A172 (cell line): ENCODE measurements at regions not wholly inside any gene's neighbourhood (a gene's known extent, or its start where the extent isn't known, plus 50 kb on each side); places are given as distances from the start of the nearest gene placed in this dataset.

Experiments used
- DNase-seq: peaks from one replicate; pipeline ENCODE4 v3.0.0-alpha.2; 2015; ENCODE audit warnings: low spot score

DNA sequence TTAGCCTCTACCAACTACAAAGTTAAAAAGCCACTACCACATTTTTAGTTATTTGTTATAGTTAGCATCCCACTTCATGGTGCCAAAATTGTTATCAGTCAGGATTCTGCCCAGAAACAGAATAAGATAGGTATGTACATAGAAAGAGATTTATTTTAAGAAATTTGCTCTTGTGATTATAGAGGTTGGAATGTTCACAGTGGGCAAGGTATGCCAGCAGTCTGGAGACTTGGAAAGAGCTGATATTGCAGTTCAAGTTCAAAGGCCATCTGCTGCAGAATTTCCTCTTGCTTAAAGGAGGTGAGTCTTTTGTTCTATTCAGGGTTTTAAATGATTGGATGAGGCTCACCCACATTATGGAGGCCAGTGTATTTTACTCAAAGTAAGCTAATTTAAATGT lies 143.8 kb upstream of the POU1F1 start:
- DNase-seq = no peak

DNA sequence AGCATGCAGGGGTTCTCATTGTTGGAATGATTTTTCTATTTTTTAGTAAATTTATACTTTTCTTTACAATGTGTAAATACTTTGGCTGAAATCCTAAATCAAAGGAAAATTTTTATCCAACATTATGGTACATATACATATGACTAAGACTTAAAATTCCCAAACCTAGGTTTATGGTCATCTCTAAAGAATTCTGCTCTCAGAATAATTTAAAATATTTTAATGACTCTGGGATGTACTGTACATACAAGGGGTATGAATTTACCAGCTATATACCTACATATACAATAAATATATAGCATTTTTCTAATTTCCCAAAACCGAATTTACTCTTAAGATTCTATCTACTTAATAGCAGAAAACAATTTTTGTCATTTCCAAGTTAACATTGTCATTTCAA lies 137.9 kb upstream of the POU1F1 start:
- DNase-seq = no peak

DNA sequence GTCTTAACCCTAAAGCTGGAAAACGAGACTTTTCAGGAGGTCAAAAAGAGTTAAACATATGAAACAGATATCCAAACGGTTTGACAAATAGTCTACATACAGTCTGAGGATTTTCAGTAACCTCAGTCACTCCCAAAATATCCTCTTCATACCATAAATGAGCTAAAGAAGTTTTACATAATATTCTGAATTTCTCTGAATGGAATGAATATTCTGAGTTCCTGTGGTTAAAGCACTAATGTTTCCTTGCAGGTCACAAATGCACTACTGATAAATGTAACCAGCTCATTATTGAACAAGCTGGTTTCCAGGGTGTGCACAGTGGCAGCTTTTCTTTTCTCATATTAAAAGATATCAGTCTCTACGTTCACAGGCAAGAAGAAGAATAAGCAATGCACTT lies 137.4 kb upstream of the POU1F1 start:
- no peak for DNase-seq

DNA sequence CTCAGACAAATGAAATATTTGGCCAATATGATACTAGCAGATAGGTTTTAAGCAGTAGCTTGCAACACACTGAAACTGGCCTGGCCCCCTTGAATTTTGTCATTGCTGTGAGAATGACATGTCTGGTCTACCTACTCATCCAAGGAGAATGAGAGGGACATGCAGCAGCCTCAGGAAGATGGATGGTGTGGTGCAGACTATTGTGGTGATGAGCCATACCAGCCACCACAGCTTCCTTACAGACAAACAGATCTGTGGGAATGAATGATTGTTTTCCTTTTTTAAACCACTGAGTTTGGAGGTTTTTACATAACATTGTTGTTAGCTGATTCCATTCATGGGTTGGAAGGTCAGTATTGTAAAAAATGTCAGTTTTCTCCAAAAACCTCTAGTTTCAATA lies 133.7 kb upstream of the POU1F1 start:
- DNase-seq = peak; percentile 38

DNA sequence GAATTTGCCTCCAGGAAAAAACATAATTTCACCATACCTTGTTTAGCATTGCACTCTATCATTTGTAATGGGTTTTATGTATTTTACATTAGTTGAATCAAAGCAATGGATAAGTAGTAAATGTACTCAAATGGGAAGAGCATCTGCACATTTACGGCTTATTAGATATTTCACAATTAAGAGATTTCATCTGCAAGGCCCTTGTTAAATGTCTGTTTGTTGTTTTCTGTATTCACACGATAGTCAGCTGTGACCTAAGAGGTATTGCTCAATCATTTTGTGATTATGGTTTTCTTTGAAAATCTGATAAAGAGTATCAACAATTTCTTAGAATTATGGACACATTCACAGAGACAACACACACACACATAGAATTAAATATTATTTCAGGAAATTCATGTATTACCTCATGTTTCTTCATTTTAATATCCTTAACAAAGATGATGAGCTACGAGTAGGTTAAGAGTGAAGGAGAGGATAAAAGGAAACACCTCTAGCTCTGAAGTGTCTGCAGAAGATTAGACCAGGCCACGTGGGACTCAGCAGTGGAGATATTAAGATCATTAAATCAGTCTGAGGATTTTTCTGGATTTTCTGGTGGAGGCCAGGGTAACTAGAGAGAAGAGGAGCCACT lies 121.9 kb upstream of the POU1F1 start:
- DNase-seq = no peak

DNA sequence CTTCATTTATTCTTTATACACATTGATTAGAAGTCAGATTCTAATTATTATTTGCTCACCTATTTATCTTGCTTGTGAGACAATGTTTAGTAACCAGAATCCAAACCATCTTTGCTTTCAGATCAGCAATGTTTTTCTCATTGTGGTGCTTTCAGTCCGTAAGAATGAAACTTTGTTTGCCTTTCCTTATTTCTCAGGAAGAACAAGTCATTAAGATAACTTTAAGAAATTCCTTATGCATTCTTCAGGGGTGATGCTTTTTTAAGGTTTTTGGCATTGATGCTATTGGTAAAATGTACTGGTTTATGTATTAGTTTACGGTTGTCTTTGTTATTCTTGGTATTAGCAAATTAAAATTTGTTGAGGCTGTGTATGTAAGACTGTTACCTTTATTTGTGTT lies 120.8 kb upstream of the POU1F1 start:
- DNase-seq = peak; percentile 10

DNA sequence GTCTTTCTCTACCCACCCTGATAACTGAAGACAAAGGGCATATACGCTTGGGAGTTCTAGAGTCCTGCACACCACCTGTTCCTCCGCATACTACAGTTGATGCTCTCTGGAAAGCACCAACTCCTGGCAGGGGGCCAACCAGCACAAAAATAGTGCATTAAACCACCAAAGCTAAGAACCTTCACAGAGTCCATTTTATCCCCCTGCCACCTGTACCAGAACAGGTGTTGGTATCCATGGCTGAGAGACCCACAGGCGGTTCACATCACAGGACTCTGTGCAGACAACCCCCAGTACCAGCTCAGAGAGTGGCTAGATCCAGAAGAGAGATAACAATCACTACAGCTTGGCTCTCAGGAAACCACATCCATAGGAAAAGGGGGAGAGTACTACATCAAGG lies 114.4 kb upstream of the POU1F1 start:
- DNase-seq = no peak

DNA sequence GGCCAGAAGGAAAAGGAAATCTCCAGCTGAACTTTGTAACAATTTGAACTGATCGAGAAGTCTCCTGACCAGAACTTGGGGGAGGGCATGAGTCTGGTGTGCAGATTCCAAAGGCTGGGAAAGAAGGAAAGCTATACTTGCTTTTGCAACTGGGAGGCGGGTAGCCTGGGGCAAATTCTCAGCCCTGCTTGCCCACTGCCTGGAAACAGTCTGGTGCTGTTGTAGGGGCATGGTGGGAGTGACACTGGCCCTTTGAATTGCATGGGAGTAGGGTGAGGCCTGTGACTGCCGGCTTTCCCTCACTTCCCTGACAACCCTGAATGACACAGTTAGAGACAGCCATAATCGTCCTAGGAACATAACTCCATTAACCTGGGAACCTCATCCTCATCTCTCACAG lies 114.0 kb upstream of the POU1F1 start:
- no peak for DNase-seq

DNA sequence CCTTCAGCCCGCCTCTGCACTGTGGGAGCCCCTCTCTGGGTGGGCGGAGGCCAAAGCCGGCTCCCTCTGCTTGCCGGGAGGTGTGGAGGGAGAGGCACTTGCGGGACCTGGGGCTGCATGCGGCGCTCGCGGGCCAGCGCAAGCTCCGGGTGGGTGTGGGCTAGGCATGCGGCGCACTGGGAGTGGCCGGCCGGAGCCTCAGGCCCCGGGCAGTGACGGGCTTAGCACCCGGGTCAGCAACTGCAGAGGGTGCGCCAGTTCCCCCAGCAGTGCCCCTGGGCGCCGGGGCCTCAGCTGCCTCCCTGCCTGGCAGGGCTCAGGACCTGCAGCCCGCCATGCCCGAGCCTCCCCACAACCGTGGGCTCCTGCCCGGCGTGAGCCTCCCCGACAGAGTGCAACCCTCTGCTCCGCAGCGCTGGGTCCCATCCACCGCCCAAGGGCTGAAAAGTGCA lies 98.9 kb upstream of the POU1F1 start:
- no peak for DNase-seq

DNA sequence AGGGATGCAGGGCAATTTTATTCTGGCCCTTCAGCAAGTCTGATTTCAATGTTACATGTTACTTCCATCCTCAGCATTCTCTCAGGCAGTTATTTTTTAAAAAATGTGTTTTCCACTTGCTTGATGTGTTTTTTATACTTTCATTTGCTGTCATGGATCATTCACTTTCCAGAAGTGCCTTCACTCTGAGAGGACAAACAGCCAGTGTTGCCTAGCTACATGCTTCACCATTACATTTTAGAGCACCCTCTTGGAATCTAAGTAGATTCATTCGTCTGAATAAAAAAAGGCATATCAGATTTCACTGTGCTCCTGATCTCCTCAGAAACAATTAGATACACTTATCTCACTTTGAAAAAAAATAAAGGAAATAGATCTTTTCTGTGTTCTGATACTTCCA lies 93.6 kb upstream of the POU1F1 start:
- no peak for DNase-seq

DNA sequence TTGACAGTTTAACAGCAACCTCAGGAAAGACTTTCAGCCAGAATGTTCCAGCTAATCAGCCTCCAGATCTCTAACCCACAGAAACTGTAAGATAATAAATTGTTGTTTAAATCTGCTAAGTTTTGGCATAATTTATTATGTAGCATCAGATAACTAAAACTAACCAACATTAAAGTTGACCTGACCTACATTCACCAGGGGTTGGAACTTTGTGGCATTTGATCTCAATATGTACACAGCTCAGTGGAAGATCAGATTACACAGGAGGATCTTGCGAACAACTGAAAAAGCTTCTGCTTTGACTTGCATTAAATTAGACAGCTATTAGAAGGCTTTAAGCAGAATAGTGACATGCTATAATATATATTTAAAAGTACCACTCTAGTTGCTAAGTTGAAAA lies 91.4 kb upstream of the POU1F1 start:
- no peak for DNase-seq

DNA sequence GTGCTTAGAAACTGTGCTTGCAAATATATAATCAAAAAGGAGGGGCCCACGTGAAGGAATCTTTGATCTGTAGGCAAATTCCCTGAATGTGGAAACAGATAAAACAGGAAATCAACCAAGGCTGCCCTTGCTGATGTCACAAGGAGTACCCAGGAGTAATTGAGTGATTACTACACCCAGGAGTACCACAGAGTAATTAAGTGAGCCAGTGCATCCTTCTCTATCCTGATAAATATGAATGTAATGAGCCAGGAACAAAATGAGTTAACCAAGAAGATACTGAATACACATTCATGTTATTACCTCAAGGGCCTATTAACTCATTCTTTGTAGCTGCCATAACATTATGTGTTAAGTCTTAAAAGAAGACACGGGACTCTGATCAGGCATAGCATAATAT lies 87.3 kb upstream of the POU1F1 start:
- DNase-seq = no peak

DNA sequence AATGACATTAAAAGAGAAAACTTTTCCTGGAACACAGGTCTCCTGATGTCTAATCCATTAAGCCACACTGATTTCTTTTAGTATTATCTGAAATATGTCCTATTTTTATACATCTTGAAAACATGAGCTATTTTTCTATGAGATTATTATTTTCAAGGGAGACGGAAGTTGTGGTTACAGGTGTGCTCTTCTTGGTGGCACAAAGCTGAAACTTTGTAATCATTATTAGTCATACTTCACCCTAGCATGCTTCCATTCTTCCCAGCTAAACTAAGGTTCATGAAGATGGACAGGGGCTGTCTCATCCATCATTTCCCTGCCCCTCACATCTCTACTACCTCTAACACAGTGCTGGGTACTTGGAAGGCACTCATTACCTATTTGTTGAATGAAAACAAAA lies 85.6 kb upstream of the POU1F1 start:
- no peak for DNase-seq

DNA sequence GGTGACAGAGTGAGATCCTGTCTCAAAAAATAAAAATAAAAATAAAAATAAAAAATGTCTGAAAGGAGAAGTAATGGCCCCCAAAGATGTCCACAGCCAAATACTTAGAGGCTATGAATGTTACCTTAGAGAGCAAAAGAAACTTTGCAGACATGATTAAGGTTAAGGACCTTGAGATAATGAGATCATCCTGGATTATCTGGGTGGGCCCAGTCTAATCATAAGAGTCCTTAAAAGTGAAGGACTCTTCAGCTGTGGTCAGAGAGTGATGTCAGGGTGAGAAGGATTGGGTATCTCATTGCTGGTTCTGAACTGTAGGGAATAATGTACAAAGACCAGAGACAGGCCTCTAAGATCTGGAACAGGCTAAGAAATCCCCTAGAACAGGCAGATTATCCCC lies 84.9 kb upstream of the POU1F1 start:
- no peak for DNase-seq

DNA sequence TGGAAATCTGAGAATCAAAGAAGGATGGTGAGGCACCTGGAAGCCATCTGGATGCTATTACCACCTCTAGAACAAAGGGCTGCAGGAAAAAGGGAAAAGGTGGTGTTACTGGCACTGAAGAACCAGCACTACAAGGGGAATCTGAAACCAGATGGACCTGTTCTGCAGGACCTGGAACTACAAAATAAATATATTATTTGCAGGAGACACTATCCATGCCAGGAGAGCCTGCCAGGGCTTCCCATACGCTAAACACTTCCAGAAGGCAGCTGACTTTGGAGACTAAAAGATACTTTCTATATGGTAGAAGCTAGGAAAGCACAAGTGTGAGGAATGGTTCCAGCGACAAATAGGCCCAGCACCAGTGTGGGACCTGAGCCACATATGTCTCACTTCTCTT lies 83.4 kb upstream of the POU1F1 start:
- no peak for DNase-seq

DNA sequence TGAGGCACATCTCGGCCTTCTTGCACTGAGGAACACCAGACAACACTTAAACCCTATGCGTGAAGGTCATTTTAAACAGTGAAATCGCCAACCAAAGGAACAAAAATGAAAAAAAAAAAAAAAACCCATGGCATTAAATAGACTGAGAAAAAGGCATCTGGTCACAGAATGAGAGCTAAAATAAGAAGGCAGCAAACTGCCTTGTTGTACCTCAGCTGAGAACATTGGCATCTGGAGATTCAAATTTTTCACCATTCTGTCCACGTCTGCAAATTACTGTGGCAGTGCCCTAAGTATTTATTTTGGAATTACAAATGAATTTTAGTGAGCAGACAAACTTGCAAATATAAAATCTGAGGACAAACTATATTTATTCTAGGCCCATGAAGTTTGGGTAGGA lies 82.6 kb upstream of the POU1F1 start:
- no peak for DNase-seq

DNA sequence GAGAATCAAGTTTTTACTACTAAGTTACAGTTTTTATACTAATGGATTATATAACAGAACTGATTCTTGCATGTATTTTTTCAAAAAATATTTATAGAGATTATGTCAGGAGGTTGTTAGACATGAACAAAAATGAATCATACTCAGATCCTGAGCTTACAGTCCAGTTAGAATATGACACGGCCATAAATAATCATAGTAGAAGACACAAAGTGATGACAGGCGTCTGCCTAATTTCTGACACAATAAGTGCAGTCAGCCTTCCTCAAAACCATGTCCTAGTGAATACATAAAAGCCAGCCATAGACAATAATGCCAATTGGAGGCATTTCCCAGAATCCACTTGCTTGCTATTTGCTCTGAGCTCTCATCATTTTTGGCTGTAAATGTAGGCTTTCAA lies 81.7 kb upstream of the POU1F1 start:
- DNase-seq = no peak

DNA sequence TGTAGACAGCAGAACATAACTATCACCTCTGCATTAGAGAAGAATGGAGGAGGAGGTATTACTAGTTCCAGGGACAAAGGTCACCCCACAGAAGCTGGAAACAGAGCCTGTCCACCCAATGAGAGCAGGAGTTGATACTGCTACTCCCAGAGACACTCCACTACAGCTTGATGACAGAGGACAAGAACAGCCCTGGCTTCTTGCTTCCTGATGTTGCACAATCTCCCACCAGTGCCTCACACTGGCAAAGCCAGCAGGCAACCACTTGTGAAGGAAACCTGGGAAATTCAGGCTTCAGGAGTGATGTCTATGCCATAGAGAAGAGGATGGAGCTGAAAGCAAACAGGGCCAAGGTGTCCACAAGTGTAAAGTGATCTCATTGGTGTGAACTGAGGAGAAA lies 78.0 kb upstream of the POU1F1 start:
- DNase-seq = no peak

DNA sequence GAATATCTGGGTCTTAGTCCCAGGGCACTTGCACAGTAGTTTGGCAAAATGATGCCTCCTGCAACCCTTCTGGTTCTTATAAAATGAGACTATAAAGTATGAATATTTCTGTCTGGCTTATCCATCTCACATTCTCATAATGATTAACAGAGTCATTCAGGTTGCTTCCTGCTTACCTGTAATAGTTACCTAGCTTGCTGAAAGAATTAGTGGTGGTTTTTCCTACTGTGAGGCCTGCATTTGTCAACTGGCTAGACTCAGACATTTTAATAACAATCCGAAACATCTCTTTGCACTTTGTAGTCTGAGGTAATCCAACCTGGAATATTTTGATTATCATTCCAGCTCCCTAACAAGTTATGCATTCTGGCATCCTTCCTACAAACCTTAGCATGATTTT lies 75.6 kb upstream of the POU1F1 start:
- DNase-seq = no peak

DNA sequence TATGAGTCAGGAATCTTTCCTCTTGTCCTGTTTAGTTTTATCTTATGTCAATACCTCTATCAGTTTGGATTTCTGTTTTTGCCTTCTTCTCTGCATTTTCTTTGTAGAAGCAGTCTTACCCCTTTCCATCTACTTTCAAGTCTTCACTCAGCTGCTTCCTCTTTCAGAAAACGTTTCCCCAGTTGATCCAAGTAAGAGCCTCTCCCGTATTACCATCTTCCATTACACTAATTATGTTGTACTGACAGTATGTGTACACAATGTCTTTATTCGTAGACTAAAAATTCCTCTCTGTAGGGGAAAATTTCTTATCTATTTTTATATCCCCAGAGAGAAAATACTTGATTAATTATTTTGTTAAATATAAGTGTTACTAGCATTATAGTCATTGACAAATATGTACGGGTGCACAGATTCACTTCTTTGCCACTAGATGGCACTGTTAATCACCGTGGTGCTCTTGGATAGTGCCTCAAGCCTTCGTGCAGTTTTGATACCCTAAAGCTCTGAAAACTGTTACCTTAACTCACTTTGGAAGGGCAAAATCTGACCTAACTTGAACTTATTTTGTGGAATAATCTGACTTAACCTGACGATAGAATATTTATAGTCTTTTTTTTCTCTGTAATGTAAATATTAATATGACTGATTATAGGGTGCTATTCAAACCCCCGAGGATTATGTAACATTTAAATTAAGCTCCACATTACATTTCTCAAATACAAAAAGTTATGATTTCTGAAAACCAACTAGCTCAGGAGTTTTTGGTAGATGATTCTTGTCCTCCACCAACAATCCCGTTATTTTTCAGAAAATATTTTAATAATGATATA lies 74.2 kb upstream of the POU1F1 start:
- DNase-seq = peak; percentile 53

DNA sequence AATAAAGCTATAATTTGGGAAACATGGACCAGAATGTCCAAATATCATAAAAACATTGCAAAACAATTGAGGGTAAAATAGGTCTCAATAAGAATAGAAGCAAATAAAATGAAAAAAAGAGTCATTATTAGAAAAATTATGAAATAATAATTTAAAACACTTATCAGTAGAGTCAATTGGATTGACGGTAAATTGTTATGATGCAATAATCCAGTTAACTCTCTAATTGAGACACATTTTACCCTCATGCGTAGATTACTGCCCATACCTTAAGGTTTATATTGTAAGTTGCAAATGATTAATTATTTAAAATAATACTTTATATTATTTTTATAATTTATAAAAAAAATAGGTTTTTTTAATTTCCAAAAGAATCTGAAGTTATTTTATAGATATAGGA lies 73.4 kb upstream of the POU1F1 start:
- DNase-seq = no peak

DNA sequence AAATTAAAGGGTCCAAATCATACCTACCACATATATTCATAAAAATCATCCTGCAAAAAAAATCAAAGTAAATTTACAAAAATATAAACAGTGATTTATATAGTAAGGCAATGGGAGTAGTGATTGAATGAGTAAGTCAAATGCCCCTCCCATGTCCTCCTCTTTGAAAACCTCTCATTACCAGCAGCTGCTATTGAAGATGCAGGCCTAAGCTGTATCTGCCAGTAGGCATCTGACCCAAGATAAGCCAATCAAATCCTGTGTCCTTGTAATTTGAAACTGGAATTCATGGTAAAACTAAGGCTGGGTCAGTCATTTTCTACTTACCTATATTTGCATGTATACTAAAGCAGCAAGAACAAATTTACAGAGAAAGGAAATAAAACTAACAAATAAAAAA lies 60.4 kb upstream of the POU1F1 start:
- DNase-seq = peak; percentile 64

DNA sequence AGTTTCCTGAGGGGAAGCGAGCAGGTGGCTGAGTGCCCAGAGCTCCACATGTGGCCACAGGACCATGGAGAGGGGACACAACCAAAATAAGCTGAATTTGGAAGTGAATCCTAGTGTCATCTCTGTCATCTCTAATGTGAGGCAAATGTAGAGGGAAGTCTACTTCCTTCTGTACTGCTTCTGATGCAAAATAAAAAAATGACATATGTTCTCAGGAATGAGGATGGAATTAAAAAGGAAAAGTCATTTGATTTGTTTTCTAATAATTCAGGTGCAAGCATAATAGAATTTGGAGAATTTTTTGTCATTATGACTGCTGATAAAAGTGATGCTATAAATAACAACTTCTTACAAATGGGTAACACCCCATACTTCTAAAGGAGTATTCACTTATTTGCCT lies 59.5 kb upstream of the POU1F1 start:
- peak; percentile 28 for DNase-seq

DNA sequence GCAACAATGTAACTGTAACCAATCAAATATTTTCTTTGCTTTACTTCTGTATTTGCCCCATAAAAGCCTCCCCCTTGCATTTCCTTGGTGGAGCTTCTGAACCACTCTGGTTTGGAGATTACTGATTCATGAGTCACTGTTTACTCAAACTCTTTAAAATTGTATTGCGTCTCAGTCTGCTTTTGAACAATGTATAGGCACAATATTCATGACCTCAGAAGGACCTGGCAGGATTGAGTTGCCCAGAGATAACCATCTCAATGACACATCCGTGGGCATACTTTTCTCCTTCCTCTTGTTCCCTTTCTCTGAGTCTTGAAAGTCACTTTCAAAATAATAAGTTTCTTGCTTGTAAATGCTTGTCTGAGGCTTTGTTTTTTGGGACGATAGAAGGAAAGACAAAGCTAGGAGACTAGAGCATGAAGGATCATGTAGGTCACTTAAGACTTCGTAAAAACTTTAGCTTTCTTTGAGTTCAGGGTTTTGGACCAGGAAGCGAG lies 57.1 kb upstream of the POU1F1 start:
- DNase-seq = peak; percentile 98
